Right lobe of liver (tissue), 6 donors: ENCODE measurements at regions not wholly inside any gene's neighbourhood (a gene's known extent, or its start where the extent isn't known, plus 50 kb on each side); places are given as distances from the start of the nearest gene placed in this dataset.

ENCODE experiments used
- ATAC-seq, 4 donors: fragments of 200-7000 bp; cut with Tn5 transposase; one replicate each; pipeline ENCODE4 v1.9.1; 2020; ENCODE audit warnings: mild to moderate bottlenecking in 4 of 4, moderate library complexity in 4 of 4
- DNase-seq, 3 donors: peaks; one replicate each; pipeline ENCODE4 v3.0.0-alpha.2; 2020
- H3K27ac ChIP-seq, 3 donors: fragments of 200-600 bp; one replicate each; pipeline ENCODE4 v1.8.0; 2022
- H3K27me3 ChIP-seq, 2 donors: fragments of 200-600 bp; one replicate each; pipeline ENCODE4 v1.8.0; 2022
- H3K36me3 ChIP-seq, 4 donors: fragments of 200-600 bp; sonication (generic) in 1 of 4; one replicate each; pipeline versions ENCODE4 v1.5.1 to v1.8.0; 2017 to 2022; ENCODE audit warnings: control low read depth in 1 of 4
- H3K4me1 ChIP-seq, 4 donors: fragments of 200-600 bp; sonication (generic) in 1 of 4; one replicate each; pipeline versions ENCODE4 v1.5.1 to v1.8.0; 2017 to 2022; ENCODE audit warnings: control low read depth in 1 of 4
- H3K4me3 ChIP-seq, 3 donors: fragments of 200-600 bp; one replicate each; pipeline ENCODE4 v1.8.0; 2022
- H3K9me3 ChIP-seq, 4 donors: fragments of 200-600 bp; sonication (generic) in 1 of 4; one replicate each; pipeline versions ENCODE4 v1.5.1 to v1.8.0; 2017 to 2022; ENCODE audit warnings: control low read depth in 1 of 4
- CTCF ChIP-seq, 4 donors: fragments of 200-600 bp in 3 of 4; fragments of 450-650 bp in 1 of 4; IDR thresholded peaks; one replicate each; pipeline versions ENCODE4 v1.5.1 to v1.8.0; 2016 to 2022; ENCODE audit warnings: antibody characterized with exemption in 4 of 4, mild to moderate bottlenecking in 2 of 4
- POLR2A ChIP-seq: fragments of 450-650 bp; IDR thresholded peaks from one replicate; pipeline ENCODE4 v1.6.1; 2017; ENCODE audit warnings: antibody characterized with exemption, mild to moderate bottlenecking
- WGBS: methylation state at CpG from one replicate; pipeline ENCODE4 v1.1.6; 2018; ENCODE audit warnings: low coverage, low lambda C conversion rate; ENCODE audit not compliant: insufficient coverage; ENCODE audit errors: missing lambda C conversion rate; 5-methylcytosine and 5-hydroxymethylcytosine counted together
- intact Hi-C, 2 donors: fragments of 100-400 bp; cut with DNase I; formaldehyde crosslinking; loops; one replicate each; pipeline versions ENCODE4 v1.11.2 to v1.14.1; 2022
- donor health status: DM: no; HTN: yes; CAD: no.
- donor health status: DM: no; HTN: no; CAD: no.
- donor health status: DM: no; HTN: no; CAD: no.
- donor health status: DM: no; HTN: yes; CAD: no.
- donor health status: DM: no; HTN: yes; CAD: no.

- DNase-seq = no peak
- Histone ChIP-seq H3K4me1 (no peaks in the 10 kb centered on the region), H3K27me3 (no peaks in the 10 kb centered on the region), H3K4me3 (no peak overlapping the region), H3K27ac (no peak overlapping the region), H3K9me3 (no peaks in the 10 kb centered on the region), H3K36me3 (no peaks in the 10 kb centered on the region)
- 48% methylated on average over 6 of the region's 6 CpGs for WGBS
- intact Hi-C loops = no loop called here
- no peak for ATAC-seq
- TF ChIP-seq CTCF (IDR thresholded peaks at IDR 0.05) = no peak
- TF ChIP-seq POLR2A = no peak
Measured at GRCh38 chr9:25557645-25558300, 120.5 kb downstream of the TUSC1 start.

- DNase-seq (no peak), ATAC-seq (no peak)
- intact Hi-C loops = no loop called here
- no peaks in the 10 kb centered on the region for H3K36me3 ChIP-seq
- H3K27me3 ChIP-seq = no peaks in the 10 kb centered on the region
- no peaks in the 10 kb centered on the region for H3K4me1 ChIP-seq
- no peaks in the 10 kb centered on the region for H3K9me3 ChIP-seq
- no peak overlapping the region for H3K27ac ChIP-seq
- no peak for TF ChIP-seq CTCF (IDR thresholded peaks at IDR 0.05)
- TF ChIP-seq POLR2A = no peak
- 45% methylated on average over 1 of the region's 1 CpG for WGBS
- no peak overlapping the region for H3K4me3 ChIP-seq
Measured at GRCh38 chr9:25556540-25556939, 121.7 kb downstream of the TUSC1 start.

- 46% methylated on average over 3 of the region's 3 CpGs for WGBS
- Histone ChIP-seq H3K9me3 (no peaks in the 10 kb centered on the region), H3K4me3 (no peak overlapping the region), H3K36me3 (no peaks in the 10 kb centered on the region), H3K4me1 (no peaks in the 10 kb centered on the region), H3K27me3 (no peaks in the 10 kb centered on the region), H3K27ac (no peak overlapping the region)
- ATAC-seq (no peak), DNase-seq (no peak)
- intact Hi-C loops = no loop called here
- no peak for TF ChIP-seq CTCF (IDR thresholded peaks at IDR 0.05)
- no peak for TF ChIP-seq POLR2A
Measured at GRCh38 chr9:25548847-25549246, 129.4 kb downstream of the TUSC1 start.

GRCh38 chr9:25543806-25544205, 134.4 kb downstream of the TUSC1 start:
- H3K27me3 ChIP-seq = no peaks in the 10 kb centered on the region
- no peak overlapping the region for H3K4me3 ChIP-seq
- WGBS = 48% methylated on average over 7 of the region's 7 CpGs
- no peak overlapping the region for H3K27ac ChIP-seq
- TF ChIP-seq POLR2A = no peak
- no peak for TF ChIP-seq CTCF (IDR thresholded peaks at IDR 0.05)
- ATAC-seq (no peak), DNase-seq (no peak)
- no peaks in the 10 kb centered on the region for H3K4me1 ChIP-seq
- intact Hi-C loops = no loop called here
- H3K36me3 ChIP-seq = no peaks in the 10 kb centered on the region
- H3K9me3 ChIP-seq = no peaks in the 10 kb centered on the region

- no peak for ATAC-seq
- Histone ChIP-seq H3K4me1 (no peaks in the 10 kb centered on the region), H3K27ac (no peak overlapping the region), H3K4me3 (no peak overlapping the region), H3K27me3 (no peaks in the 10 kb centered on the region), H3K36me3 (no peaks in the 10 kb centered on the region), H3K9me3 (no peaks in the 10 kb centered on the region)
- intact Hi-C loops = no loop called here
- TF ChIP-seq POLR2A = no peak
- TF ChIP-seq CTCF (IDR thresholded peaks at IDR 0.05) = no peak
- 65% methylated on average over 8 of the region's 8 CpGs for WGBS
- no peak for DNase-seq
Measured at GRCh38 chr9:25542319-25542718, 135.9 kb downstream of the TUSC1 start.
